Upper lobe of right lung (tissue), 1 donor: ENCODE measurements at regions not wholly inside any gene's neighbourhood (a gene's known extent, or its start where the extent isn't known, plus 50 kb on each side); places are given as distances from the start of the nearest gene placed in this dataset.
"Not testable (repeated sequence)": the region's sequence is repeated elsewhere in the genome, so short reads cannot be mapped to it uniquely, and the experiment has no call there.

ENCODE experiments used
- ATAC-seq: fragments of 200-7000 bp; cut with Tn5 transposase; one replicate; pipeline ENCODE4 v1.9.1; 2020; ENCODE audit warnings: mild to moderate bottlenecking, moderate library complexity
- DNase-seq: peaks from one replicate; pipeline ENCODE4 v3.0.0-alpha.2; 2020
- H3K27ac ChIP-seq: fragments of 200-600 bp; one replicate; pipeline ENCODE4 v1.8.0; 2022
- H3K27me3 ChIP-seq: fragments of 200-600 bp; one replicate; pipeline ENCODE4 v1.8.0; 2022; ENCODE audit warnings: mild to moderate bottlenecking
- H3K36me3 ChIP-seq: fragments of 200-600 bp; one replicate; pipeline ENCODE4 v1.8.0; 2022
- H3K4me1 ChIP-seq: fragments of 200-600 bp; one replicate; pipeline ENCODE4 v1.8.0; 2022
- H3K4me3 ChIP-seq: fragments of 200-600 bp; one replicate; pipeline ENCODE4 v1.8.0; 2022; ENCODE audit warnings: mild to moderate bottlenecking
- H3K9me3 ChIP-seq: fragments of 200-600 bp; one replicate; pipeline ENCODE4 v1.8.0; 2022
- intact Hi-C: fragments of 100-400 bp; cut with DNase I; formaldehyde crosslinking; loops from one replicate; pipeline ENCODE4 v1.11.0; 2022
- TF ChIP-seq, protein P1 (sequence below): fragments of 200-600 bp; IDR thresholded peaks from one replicate; pipeline ENCODE4 v1.8.0; 2022; ENCODE audit warnings: antibody characterized with exemption
- donor health status: DM: no; HTN: yes; CAD: no; lungs with severe emphysema.

DNA sequence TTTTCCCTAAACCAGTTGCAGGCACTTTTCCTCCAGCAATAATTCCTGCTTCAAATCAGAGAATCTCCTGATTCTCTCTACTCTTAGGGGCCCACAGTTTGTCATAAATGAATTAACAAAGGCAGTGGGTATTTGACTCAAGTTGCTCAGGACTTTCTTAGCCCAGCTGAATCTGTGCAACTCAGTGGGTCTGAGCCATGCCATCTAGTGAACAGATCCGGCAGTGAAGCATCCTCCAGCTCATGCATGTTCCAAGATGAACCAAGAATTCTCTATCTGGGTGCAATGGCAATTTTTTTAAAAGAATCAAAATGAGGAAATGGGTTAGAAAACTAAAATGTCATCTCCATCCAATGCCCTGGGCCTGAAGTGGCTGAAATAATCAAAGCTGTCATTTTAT lies 575.2 kb upstream of the CDH11 start:
- no peak for ATAC-seq
- DNase-seq: no peak
- Histone ChIP-seq H3K9me3 (no peaks in the 10 kb centered on the region), H3K27me3 (no peaks in the 10 kb centered on the region), H3K36me3 (no peaks in the 10 kb centered on the region), H3K27ac (no peak overlapping the region), H3K4me3 (no peak overlapping the region), H3K4me1 (no peaks in the 10 kb centered on the region)
- TF ChIP-seq, protein P1, sequence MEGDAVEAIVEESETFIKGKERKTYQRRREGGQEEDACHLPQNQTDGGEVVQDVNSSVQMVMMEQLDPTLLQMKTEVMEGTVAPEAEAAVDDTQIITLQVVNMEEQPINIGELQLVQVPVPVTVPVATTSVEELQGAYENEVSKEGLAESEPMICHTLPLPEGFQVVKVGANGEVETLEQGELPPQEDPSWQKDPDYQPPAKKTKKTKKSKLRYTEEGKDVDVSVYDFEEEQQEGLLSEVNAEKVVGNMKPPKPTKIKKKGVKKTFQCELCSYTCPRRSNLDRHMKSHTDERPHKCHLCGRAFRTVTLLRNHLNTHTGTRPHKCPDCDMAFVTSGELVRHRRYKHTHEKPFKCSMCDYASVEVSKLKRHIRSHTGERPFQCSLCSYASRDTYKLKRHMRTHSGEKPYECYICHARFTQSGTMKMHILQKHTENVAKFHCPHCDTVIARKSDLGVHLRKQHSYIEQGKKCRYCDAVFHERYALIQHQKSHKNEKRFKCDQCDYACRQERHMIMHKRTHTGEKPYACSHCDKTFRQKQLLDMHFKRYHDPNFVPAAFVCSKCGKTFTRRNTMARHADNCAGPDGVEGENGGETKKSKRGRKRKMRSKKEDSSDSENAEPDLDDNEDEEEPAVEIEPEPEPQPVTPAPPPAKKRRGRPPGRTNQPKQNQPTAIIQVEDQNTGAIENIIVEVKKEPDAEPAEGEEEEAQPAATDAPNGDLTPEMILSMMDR: no peak
- intact Hi-C loops: no loop called here

DNA sequence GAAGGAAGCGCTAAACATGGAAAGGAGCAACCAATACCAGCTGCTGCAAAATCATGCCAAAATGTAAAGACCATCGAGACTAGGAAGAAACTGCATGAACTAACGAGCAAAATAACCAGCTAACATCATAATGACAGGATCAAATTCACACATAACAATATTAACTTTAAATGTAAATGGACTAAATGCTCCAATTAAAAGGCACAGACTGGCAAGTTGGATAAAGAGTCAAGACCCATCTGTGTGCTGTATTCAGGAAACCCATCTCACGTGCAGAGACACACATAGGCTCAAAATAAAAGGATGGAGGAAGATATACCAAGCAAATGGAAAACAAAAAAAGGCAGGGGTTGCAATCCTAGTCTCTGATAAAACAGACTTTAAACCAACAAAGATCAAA lies 570.0 kb upstream of the CDH11 start:
- H3K9me3 ChIP-seq, H3K4me3 ChIP-seq, DNase-seq, ATAC-seq, H3K4me1 ChIP-seq, H3K36me3 ChIP-seq, intact Hi-C loops, H3K27ac ChIP-seq, H3K27me3 ChIP-seq: not testable (repeated sequence)

- Histone ChIP-seq H3K36me3 (no peaks in the 10 kb centered on the region), H3K9me3 (no peaks in the 10 kb centered on the region), H3K4me1 (no peaks in the 10 kb centered on the region), H3K27ac (no peak overlapping the region), H3K27me3 (no peaks in the 10 kb centered on the region), H3K4me3 (no peak overlapping the region)
- no peak for ATAC-seq
- TF ChIP-seq, protein P1: no peak
- no peak for DNase-seq
- intact Hi-C loops: no loop called here
Measured at GRCh38 chr16:65689726-65690125, 567.9 kb upstream of the CDH11 start.

DNA sequence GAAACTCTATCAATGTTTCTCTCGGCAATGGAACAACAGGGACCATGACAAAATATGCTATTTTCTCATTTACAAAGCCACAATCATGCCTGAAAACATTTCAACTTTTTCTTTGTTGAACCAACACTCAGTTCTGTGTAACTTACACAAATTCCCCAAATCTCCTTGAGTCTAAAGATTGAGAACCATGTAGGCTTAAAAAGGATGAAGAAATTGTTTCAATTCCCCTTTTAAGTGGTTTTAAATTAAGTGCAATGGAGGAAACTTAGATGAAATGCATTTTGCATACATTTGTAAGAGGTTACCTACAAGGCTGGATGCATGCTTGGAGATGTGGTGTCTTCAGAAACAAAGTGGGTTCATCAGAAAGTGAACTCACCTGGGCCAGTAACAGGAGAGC lies 566.4 kb upstream of the CDH11 start:
- DNase-seq: no peak
- H3K9me3 ChIP-seq: no peaks in the 10 kb centered on the region
- no peaks in the 10 kb centered on the region for H3K4me1 ChIP-seq
- TF ChIP-seq, protein P1: no peak
- H3K27me3 ChIP-seq: no peaks in the 10 kb centered on the region
- no peaks in the 10 kb centered on the region for H3K36me3 ChIP-seq
- intact Hi-C loops: no loop called here
- no peak for ATAC-seq
- H3K4me3 ChIP-seq: no peak overlapping the region
- no peak overlapping the region for H3K27ac ChIP-seq

DNA sequence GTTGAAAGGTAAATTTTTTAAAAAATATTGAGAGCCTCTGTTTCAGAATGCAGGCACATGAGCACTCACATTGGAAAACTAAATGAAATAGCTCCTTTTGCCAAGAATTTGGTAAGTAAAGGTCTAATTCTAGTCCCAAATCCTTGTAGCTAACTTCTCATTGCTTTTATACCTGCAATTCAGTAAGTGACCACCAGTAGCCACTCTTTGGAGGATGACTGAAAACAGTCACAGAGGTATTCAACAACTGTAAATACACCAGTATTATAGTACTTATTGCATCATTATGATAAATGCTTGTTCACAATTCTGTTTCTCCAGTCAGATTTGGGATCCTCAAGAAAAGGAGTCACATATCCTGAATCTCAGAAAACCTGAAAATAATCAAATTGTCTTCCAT lies 562.4 kb upstream of the CDH11 start:
- H3K27ac ChIP-seq: no peak overlapping the region
- intact Hi-C loops: no loop called here

DNA sequence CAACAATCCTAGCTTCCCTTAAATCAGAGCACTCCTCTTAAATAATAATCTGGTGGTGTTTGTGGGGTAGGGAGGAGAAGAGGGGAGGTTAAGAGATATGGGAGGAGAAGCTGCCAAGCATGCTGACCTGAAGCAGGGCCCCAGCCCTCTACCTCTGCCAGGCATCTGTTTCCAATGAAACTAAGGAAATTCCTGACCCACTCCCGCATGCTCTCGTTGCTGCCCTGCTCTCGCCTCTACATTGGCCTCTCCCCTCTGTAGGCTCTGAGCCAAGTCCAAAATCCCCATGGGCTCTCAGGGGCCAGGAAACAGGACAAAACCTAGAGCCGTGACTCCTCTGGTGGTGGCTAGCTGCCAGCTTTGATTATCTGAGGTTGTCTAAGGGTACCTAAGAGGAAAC lies 559.5 kb upstream of the CDH11 start:
- H3K9me3 ChIP-seq: no peaks in the 10 kb centered on the region
- ATAC-seq: no peak

More for the DNA sequence above, 562.4 kb upstream of the CDH11 start:
- H3K36me3 ChIP-seq: no peaks in the 10 kb centered on the region
- H3K4me3 ChIP-seq: no peak overlapping the region
- H3K4me1 ChIP-seq: no peaks in the 10 kb centered on the region
- TF ChIP-seq, protein P1: no peak
- DNase-seq: no peak
- no peak for ATAC-seq
- H3K9me3 ChIP-seq: no peaks in the 10 kb centered on the region
- H3K27me3 ChIP-seq: no peaks in the 10 kb centered on the region

More for the DNA sequence above, 559.5 kb upstream of the CDH11 start:
- Histone ChIP-seq H3K36me3 (no peaks in the 10 kb centered on the region), H3K4me1 (no peaks in the 10 kb centered on the region), H3K4me3 (no peak overlapping the region), H3K27me3 (no peaks in the 10 kb centered on the region), H3K27ac (no peak overlapping the region)
- no peak for DNase-seq
- intact Hi-C loops: no loop called here
- TF ChIP-seq, protein P1: no peak
